ENCODE measurements at regions not wholly inside any gene's neighbourhood (a gene's known extent, or its start where the extent isn't known, plus 50 kb on each side); places are given as distances from the start of the nearest gene placed in this dataset.

GRCh38 chr3:168622795-168623194 is 527.1 kb upstream of the GOLIM4 start:
- TF ChIP-seq EZH2 (IDR thresholded peaks at IDR 0.05; ENCODE audit: borderline replicate concordance, insufficient read depth, low read length, poor library complexity, severe bottlenecking) (no peak), RAD21 (conservative IDR thresholded peaks at IDR 0.05) (no peak), EP300 (conservative IDR thresholded peaks at IDR 0.05; ENCODE audit: poor library complexity, severe bottlenecking) (no peak), TAF1 (IDR thresholded peaks at IDR 0.05; ENCODE audit: low read depth) (no peak)
